BJ (cell line): ENCODE measurements at regions not wholly inside any gene's neighbourhood (a gene's known extent, or its start where the extent isn't known, plus 50 kb on each side); places are given as distances from the start of the nearest gene placed in this dataset.

Experiments
- CTCF ChIA-PET: fragments of 350-600 bp; formaldehyde crosslinking; extraction: SDS; loops from one replicate; lab custom pipeline; 2021; ENCODE audit warnings: antibody characterized with exemption, inconsistent platforms; lab: Yijun Ruan, JAX
- POLR2A ChIA-PET: fragments of 300-600 bp; sonication (Branson Sonifier 250); formaldehyde crosslinking; extraction: SDS; loops from one replicate; lab custom pipeline; 2021; ENCODE audit warnings: antibody characterized with exemption; lab: Charles Lee
- DNase-seq: peaks from one replicate; pipeline ENCODE4 v3.0.0-alpha.2; 2011; ENCODE audit warnings: low read depth
- H3K27me3 ChIP-seq: 2 replicates; pipeline ENCODE4 v1.6.0; 2011; ENCODE audit warnings: low read length; ENCODE audit not compliant: control insufficient read depth, insufficient read depth
- H3K36me3 ChIP-seq: 2 replicates; pipeline ENCODE4 v1.5.1; 2011; ENCODE audit warnings: low read length; ENCODE audit not compliant: control insufficient read depth, insufficient read depth
- H3K4me3 ChIP-seq: 2 replicates; pipeline ENCODE4 v1.5.1; 2011; ENCODE audit warnings: low read depth, mild to moderate bottlenecking, control low read depth, low read length
- TF ChIP-seq, protein P1 (sequence below): IDR thresholded peaks from 2 replicates; pipeline ENCODE4 v1.5.1; 2011; ENCODE audit warnings: low read depth, mild to moderate bottlenecking, control low read depth, inconsistent platforms, low read length, moderate library complexity; ENCODE audit not compliant: insufficient read depth

DNA sequence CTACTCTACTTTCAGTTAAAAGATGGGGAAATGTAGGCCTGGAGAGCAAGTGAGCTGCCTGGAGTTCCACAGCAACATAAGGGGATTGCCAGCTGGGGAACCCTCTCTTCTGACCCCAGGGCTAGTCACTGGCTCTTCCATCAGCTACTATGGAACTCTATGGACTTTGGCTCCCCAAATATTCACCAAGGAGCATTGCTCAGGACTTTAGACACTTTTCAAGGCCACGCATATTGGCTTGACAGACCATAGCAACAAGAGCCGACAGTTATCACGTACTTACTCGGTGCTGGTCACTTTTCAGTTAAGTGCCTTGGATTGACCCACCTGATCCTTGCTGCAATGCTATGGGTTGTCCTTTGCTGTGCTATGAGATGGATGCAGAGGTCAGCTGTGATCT is 360.7 kb upstream of the CHD6 start:
- no peaks in the 10 kb centered on the region for H3K36me3 ChIP-seq
- TF ChIP-seq, protein P1, sequence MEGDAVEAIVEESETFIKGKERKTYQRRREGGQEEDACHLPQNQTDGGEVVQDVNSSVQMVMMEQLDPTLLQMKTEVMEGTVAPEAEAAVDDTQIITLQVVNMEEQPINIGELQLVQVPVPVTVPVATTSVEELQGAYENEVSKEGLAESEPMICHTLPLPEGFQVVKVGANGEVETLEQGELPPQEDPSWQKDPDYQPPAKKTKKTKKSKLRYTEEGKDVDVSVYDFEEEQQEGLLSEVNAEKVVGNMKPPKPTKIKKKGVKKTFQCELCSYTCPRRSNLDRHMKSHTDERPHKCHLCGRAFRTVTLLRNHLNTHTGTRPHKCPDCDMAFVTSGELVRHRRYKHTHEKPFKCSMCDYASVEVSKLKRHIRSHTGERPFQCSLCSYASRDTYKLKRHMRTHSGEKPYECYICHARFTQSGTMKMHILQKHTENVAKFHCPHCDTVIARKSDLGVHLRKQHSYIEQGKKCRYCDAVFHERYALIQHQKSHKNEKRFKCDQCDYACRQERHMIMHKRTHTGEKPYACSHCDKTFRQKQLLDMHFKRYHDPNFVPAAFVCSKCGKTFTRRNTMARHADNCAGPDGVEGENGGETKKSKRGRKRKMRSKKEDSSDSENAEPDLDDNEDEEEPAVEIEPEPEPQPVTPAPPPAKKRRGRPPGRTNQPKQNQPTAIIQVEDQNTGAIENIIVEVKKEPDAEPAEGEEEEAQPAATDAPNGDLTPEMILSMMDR = no peak
- no peak overlapping the region for H3K4me3 ChIP-seq
- no peaks in the 10 kb centered on the region for H3K27me3 ChIP-seq
- DNase-seq = no peak
- ChIA-PET POLR2A (no interaction called here), CTCF (no interaction called here)

DNA sequence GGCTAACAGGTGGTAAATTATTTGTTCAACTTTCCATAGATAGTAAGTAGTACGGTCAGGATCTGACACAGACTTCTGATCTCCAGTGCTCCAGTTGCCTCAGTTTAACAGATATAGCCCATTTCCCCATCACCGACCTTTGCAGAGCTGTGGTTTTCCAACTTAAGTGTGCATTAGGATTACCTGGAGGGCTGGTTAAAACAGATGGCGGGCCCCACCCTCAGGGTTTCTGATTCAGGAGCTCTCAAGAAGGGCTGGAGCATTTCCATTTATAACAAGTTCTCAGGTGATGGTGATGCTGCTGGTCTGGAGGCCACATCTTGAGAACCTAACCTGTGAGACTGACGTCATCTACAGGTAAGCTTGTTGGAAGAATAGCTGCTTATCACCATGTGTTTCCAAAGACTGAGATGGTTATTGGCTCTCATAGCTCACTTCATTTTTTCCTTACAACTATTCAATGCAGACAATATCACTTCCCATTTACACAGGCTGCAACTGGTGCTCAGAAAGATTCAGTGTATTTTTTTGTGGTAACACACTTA is 360.1 kb upstream of the CHD6 start:
- ChIA-PET CTCF (no interaction called here), POLR2A (no interaction called here)
- no peaks in the 10 kb centered on the region for H3K36me3 ChIP-seq
- no peak overlapping the region for H3K4me3 ChIP-seq
- TF ChIP-seq, protein P1 = no peak
- H3K27me3 ChIP-seq = no peaks in the 10 kb centered on the region
- DNase-seq = no peak

DNA sequence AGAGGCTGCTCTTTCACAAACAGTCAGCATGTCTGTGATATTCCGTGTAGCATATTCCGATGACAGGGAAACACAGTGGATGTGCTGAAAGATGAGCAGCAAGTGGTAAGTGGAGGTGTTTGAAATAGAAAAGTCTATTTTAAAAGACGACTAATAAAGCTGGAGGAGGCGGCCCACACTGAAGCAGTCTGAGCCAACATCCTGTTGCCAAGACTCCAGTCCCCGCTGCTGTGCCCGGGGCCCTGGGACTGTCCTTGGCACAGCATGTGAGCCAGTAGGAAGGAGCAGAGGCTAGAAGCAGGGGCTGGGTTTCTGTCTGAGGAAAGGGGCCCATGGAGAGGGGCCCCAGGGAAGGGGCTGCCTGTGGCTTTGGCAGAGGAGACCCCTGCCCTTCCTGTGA is 351.5 kb upstream of the CHD6 start:
- no peak for DNase-seq
- CTCF ChIA-PET = no interaction called here

DNA sequence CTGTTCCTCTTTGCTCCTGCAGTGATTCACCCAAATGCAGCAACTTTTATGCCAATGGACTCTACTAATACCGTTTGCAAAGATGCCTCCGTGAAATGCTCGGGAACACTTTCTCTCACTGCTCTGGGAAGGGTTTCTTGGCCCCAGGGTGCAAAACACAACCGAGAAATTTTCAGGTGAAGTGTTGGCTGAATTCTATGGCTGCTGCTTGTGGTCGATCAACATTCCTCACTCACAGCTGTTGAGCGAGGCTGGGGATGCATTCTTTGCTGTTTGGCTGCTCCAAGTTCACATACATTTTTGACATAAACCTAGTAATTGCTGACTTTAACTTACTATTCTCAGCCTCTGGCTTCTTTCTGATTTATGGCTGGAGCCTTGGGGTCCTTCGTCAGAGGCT is 342.0 kb upstream of the CHD6 start:
- ChIA-PET POLR2A (no interaction called here), CTCF (no interaction called here)
- H3K4me3 ChIP-seq = no peak overlapping the region
- no peaks in the 10 kb centered on the region for H3K36me3 ChIP-seq
- no peaks in the 10 kb centered on the region for H3K27me3 ChIP-seq
- TF ChIP-seq, protein P1 = no peak
- no peak for DNase-seq

More for the DNA sequence above, 351.5 kb upstream of the CHD6 start:
- POLR2A ChIA-PET = no interaction called here
- no peaks in the 10 kb centered on the region for H3K27me3 ChIP-seq
- TF ChIP-seq, protein P1 = no peak
- no peaks in the 10 kb centered on the region; the same call in 1 of the 2 replicates for H3K36me3 ChIP-seq
- H3K4me3 ChIP-seq = no peak overlapping the region

DNA sequence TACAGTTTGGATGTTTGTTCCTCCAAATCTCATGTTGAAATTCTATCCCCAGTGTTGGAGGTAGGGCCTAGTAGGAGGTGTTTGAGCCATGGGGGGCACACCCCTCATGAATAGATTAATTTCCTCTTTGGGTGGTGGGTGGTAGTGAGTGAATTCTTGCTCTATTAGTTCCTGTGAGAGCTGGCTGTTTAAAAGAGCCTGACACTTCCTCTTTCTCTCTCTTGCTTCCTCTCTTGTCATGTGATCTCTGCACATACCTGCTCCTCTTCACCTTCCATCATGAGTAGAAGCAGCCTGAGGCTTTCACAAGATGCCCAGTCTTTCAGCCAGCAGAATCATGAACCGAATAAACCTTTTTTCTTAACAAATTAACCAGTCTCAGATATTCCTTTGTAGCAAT is 340.2 kb upstream of the CHD6 start:
- no peak overlapping the region for H3K4me3 ChIP-seq
- ChIA-PET POLR2A (no interaction called here), CTCF (no interaction called here)
- DNase-seq = no peak
- TF ChIP-seq, protein P1 = no peak
- no peaks in the 10 kb centered on the region for H3K27me3 ChIP-seq
- no peaks in the 10 kb centered on the region for H3K36me3 ChIP-seq
